HG03139 (cell line): ENCODE measurements at regions not wholly inside any gene's neighbourhood (a gene's known extent, or its start where the extent isn't known, plus 50 kb on each side); places are given as distances from the start of the nearest gene placed in this dataset.
"Not testable (repeated sequence)": the region's sequence is repeated elsewhere in the genome, so short reads cannot be mapped to it uniquely, and the experiment has no call there.

Experiments
- ATAC-seq: cut with Tn5 transposase; IDR thresholded peaks from one replicate; pipeline ENCODE4 v1.9.1; 2021; ENCODE audit not compliant: unreplicated experiment

DNA sequence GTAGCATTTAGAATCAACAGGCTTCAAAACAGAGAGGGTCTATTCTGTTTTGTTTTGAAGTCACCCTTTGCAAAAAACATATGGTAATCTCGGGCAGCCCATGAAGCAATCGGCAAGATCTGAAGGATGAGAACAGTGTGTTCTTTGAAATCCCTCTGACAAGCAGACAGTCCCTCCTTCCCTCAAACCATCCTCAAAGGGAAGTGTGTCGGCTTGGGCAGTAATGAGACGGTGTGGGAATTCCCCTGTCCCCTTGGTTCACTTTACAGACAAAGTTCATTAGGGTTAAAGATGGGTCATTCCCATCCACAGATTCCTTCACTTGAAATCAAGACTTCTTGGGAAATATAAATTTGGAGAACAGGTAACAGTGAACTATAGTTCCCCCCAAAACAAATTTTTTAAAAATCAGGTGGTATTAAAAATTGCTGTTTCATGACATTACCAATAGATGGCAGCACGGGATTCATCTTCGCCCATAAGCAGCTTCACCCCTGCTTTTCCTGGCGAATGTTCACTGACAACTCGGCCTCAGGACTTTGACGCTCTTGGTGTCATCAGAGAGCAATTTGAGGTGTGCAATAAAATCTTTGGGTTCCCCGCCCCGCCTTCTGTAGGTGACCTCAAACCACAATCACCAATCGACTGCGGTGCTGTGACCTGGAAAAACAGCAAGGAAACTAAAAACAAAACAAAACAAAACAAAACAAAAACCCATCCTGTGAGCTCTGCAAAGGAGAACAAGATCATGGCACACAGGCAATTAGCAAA lies 159.3 kb upstream of the TNFAIP3 start:
- peak; percentile 61 for ATAC-seq

DNA sequence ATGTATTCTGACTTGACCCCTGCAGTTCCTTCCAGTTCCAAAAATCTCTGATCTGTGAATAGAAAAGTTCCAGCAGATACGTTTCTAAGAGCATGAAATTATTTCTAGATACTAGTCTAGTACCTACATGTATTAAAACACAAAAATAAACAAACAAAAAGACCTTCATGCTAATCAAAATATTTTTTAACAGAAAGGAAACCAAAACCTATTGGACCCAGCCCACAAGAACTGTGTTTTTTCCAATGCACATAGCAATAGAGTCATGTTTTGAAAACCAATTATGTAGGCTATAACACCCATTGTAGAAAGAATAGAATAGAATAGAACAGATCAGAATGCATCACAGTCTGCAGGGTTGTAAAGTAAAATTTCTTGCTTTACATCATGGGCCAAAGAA lies 158.6 kb upstream of the TNFAIP3 start:
- ATAC-seq, result no peak

DNA sequence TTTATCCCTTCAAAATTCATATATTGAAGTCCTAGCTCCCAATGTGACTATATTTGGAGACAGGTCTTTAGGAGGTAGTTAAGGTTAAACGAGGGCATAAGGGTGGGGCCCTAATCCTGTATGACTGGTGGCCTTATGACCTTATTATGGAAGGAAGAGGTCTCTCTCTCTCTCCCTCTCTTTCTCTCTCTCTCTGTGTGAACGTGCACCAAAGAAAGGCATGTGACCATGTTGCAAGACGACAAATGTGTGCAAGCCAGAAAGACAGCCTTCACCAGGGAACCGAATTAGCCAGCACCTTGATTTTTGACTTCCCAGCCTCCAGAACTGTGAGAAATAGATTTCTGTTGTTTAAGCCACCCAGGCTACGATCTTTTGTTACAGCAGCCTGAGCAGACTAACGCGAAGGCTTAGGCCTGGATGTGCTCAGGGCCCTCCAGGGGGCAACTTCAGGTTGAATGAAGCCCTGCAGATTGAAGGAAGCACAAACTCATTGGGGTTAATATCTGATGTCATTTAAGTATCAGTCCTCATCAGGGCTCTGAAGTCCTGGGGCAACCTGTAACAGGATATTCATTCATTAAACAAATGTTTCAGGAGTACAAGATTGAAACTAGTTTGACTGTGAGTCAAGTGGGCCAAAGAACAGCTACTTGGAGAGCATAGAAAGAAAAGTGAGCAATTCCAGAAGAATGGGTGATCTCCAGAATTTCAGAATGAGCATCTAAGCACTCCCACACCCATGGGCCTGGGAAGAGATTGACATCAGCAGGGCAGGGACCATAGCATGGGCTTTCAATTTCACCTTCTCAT lies 157.4 kb upstream of the TNFAIP3 start:
- no peak for ATAC-seq

DNA sequence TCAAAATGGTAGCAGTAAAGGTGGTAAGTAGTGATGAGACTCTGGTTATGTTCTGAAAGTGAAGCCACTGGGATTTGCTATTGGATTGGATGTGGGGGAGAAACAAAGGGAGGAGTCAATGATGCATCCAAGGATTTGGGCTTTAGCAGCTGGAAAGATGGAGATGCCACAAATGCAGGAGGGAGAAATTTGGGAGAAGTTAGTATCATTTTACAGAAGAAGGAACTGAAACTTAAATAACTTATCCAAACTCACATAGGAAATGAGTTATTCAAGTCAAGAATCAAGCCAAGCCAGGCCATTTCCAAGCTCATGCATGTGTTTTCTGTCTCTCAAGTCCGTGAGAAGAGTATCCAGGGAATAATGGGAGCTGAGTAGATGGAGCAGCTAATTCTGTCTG lies 155.1 kb upstream of the TNFAIP3 start:
- ATAC-seq, result no peak

DNA sequence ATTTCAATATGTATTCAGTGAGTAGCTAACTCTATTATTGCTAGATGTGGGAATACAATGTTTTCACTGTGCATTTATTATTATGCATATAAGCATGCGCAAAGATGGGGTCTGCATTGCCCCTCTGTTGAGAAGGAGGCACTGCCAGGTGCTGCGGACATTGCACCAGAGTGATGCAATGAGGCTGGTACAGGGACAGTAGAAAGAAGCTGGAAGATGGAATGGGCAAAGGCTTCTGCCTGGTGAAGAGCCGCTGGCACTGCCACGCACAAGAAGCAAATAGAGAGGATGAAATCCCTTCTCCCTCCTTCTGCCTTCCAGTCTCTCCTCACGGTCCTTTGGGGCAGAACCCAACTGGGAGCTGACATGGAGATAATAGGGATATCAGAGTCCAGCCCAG lies 154.5 kb upstream of the TNFAIP3 start:
- no peak for ATAC-seq

DNA sequence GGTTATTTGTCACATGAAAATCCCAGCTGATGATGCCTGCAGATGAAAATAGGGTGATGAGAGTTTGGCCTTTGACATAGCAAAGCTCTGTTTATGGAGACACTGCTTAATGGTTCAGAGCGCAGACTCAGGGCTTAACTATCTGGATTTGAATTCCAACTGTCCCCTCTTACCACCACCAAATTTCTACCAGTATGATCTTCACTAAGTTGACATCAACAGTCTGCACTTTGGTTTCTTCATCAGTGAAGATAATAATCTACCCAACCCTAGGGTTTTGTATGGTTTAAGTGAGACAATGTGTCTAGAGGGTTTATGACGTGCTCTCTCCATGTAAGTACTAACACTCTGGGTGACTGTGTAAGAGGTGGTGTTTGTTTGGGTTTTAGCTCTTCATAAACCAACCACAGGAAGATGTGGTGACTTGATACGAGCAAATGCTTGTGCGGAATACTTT lies 151.4 kb upstream of the TNFAIP3 start:
- no peak for ATAC-seq

DNA sequence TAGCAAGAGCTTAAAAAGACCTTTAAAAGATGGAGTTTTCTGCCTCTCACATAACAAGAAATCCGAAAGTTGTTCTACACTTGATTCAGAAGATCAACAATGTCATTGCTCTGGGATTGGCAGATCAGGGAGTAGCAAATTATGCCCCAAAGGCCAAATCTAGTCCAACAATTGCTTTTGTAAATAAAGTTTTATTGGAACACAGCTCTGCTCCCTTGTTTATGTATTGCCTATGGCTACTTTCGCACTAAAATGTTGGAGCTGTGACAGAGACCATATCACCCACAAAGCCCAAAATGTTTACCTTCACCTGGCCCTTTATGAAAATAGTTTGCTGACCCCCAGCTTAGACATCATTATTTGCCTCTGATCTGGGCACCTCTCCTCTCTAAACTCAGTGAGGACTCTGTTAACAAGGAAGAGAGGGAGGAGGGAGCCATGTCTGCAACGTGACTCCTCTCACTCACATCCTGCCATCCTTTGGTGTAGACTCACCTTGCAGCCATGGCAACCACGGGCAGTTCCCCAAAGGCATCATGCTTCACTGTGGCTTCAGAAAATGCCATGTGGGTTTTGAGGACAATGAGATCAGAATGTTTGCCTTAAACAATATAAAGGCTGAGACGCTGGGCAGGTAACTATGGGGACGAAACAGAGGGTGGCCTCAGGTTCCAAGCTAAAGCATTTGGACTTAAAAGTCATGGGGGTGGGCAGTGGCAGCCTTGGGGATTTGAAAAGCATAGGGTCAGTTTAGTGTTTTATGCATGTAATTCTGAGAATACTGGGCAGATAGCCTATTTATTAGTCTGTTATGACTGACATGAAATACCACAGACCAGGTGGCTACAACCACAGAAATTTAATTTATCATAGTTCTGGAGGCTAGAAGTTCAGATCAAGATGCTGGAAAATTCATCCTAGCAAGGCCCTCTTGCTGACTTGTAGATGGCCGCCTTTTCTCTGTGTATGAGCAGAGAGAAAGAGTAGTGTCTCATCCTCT lies 149.7 kb upstream of the TNFAIP3 start:
- no peak for ATAC-seq

DNA sequence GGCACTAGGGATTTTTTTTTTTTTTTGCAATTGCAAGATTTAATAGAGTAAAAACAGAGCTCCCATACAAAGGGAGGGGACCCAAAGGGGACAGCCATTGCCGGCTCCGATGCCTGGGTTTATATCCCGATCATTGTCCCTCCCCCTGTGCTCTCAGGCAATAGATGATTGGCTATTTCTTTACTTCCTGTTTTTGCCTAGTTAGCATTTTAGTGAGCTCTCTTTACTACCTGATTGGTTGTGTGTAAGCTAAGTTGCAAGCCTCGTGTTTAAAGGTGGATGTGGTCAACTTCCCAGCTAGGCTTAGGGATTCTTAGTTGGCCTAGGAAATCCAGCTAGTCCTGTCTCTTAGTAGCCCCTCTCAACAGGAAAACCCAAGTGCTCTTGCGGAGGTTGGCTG lies 148.2 kb upstream of the TNFAIP3 start:
- not testable (repeated sequence) for ATAC-seq

DNA sequence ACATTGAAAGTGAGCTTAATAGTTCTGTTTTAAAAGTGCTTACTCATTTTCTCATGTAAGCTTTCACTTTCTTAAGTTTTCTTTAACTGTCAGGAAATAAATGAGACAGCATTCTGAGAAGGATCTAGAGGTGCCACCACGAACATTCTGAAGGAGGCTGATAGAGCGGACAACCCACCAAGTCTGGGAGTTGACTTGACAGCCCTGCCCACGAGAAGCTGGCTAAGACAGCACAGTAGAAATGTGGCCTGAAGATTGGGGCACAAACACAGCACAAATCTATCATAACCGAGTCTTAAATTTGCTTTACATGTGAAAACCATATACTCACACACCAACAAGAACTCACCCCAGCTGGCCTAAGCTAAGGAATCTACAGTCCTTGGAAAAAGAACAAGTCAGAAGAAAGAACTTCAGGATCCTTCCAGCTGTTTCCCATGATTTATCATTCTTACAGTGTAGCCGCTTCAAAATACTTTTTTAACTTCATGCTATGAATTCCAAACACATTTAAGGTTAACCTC lies 144.2 kb upstream of the TNFAIP3 start:
- no peak for ATAC-seq

DNA sequence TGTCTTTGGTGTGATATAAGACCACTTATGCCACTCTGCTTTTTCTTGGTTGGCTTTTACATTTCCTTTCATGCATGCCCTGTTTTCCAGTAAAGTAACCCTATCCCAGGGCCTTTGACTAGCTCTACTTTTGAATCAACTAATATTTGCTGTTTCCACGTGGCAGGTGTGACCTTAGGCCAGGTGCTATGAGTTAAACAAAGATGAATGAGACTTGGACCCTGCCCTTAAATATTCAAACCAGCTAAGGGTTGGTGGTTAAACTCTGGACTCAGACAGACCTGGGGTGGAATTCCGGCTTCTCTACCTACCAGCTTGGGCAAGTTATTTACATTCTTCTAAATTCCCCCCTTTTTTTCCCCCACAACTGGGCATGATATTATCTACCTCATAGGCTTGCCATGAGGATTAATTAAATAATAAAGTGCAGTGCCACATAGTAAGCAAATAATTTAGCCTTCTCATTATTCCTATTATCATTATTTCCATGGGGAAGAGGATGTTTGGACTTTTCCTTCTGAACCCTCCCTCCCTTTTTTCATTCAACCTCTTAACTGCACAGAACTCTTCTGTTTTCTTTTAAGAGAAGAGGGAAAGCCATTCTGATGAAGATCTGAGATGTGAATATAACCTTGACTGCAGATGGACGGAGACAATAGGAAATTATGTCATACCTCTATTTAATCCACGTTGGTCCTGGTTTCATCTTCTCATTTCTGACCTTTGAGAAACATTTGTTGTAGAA lies 143.6 kb upstream of the TNFAIP3 start:
- ATAC-seq, result no peak

DNA sequence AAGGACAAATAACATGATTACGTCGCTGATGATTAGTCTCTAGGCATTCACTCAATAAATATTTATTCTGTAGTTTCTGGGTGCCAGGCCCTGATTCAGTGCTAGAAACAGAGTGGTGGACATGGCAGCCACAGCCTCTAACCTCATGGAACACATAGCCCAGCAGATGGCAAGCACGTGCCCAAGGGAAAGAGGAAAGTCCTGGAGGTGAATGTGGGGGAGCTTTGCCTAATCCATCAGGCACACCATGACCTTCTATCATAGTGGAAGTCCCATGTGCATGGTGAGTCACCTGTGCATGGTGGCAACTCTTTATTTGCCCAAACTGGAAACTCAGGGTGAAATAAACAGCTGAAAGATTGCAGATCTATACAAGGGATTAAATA lies 143.0 kb upstream of the TNFAIP3 start:
- ATAC-seq, result no peak

DNA sequence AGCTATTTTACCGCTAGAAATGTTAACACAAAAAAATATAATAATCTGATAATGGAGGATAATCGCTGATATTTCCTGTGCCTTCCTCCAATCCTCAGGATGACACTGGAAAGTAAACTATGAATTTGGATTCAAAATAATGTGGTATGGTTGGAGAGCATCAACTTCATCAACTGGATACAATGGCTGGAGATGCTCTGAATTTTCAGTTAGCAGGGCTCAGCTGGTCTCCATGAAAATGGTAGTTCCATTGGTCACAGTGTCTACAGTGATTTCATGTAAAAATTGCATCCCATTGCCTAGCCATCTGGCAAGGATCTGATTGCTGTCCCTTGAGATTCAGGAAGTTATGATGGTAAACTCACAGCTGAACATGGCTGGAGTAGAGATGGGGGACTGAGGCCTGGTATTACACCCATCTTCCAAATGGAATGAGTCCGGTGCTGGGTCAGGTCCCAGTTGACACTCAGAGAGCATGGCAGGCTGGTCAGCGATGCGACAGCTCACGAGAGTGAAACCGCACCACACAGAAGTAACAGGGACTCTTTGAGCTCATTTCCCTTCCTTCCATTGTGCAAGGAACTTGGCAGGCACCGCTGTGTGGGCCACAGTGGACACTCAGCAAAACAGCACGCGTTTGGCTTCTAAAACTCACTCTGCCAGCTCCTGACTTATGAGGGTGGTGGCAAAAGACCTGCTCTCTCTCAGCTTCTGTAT lies 142.4 kb upstream of the TNFAIP3 start:
- ATAC-seq, result no peak

DNA sequence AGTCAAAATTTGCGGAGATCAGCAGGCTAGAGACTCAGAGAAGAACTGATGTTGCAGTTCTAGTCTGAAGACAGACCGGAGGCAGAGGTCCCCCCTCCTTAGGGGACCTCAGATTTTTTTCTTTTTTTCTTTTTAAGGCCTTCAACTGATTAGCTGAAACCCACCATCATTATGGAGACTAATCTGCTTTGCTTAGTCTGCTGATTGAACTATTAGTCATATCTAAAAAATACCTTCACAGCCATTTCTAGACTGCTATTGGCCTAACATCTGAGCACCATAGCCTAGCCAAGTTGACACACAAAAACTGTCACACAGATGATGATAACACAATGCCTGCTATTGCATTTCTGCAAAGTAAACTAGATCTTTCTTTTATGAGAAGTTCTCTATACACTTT lies 141.1 kb upstream of the TNFAIP3 start:
- ATAC-seq, result no peak

DNA sequence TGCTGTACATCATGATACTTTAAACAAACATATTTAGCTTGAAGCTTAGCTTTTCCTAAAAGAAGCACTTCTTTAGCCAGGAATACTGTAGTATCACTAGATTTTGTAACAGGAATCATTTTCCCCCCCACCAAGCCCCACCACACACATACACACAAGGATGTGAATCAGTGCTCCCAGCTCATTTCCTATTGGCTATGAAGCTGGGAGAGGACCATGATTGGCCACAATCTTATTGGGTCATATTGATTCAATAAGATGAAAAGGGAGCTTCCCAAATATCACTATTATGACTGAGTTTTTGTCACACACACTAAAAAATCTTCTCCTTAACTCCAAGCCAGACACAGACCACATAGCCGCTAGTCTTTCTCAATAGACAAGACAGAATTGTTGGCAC lies 140.5 kb upstream of the TNFAIP3 start:
- ATAC-seq, result no peak

DNA sequence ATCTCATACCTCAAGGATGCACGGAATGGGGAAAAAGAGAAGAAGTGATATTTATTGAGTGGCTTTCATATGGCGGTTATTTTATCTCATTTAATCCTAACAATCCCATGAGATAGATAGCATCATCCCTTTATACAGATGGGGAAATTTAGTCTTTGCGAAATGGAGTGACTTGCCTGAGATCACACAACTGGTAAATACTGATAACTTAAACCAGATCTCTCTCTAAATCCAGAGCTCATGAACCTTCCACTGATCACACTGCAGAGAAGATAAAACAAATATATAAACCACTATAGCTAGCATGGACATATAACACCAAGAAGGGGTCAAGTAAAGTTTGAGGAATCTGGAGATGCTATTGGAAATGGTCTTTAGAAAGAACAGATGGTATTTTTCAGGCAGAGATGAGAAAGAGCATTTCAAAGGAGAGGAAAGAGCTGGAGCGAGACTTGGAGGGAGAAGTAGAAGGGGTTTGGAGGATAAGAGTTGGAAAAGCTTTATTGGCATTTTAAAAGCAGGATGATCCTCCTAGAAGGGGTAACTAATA lies 139.8 kb upstream of the TNFAIP3 start:
- ATAC-seq, result no peak

DNA sequence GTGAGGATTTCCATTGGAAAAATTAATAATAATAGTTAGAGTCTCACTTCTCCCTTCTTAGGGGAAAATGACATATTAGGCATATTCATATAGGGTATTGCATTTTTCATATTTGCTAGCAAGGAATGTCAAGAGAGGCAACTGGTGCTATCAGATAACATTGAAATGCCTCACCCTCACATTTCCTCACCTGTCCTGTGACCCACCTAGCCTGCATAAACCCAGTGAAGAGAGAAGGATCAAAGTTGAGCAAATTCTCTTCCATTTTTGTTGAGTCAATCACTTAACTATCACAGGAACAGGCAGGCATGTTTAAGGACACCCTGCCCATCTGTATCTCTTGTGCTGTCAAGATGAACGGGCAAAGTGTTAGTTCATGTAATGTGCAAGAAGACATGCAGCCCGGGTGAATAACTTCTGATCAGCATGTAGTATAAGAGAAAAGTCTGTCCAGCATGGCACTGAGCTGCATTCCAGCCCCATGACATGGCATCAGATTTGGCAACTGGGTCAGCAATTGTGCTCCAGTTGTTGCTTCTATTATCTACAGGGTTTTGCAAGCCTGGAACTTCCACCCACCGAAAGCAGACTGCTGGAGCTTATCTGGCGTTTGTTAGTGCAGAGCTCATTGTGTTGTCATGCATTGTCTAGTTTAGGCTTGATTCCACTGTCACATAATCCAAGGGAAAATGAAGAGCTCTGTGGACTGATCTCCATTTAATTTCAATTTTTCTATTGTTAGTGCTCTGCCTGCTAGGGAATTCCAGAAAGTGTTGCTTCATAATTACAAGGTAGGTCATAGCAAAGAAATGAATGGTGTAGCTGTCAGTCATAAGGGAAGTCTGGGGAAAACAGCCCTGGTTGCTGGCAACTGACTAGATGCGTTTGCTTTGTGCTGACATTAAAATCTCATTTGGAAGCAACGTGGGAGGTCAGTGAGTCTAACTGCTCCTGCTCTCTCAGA lies 138.4 kb upstream of the TNFAIP3 start:
- no peak for ATAC-seq

DNA sequence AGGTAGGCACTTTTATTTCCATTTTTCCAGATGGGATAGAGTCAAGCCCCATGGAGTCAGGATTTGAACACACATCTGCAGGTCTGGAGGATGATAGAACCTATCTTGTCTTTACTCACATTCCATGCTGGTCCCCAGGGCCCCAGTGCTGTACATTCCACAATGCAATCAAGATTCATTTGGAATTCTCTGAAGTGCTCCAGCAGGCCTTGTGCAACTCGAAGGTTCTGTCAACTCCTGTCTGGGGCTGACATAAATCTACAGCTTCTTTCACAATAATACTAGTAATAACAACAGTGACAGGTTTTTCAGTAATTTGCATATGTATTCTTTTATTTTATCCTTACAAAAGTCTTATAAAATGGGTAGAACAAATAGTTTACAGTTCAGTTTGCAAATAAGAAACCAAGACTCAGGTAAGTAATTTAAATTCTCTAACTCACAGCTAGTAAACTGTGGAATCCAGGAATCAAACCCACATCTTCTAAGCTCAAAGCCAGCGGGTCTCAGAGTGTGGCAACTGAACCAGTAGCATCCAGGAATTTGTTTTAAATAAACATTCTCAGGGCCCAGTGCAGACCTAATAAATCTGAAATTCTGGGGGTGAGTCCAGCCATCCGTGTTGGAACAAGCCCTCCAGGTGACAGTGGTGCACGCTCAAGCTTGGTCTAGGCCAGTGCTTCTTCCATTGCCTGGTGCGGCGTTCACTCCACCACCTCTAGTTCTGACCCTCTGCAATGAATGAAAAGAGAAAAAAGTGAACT lies 137.0 kb upstream of the TNFAIP3 start:
- no peak for ATAC-seq

DNA sequence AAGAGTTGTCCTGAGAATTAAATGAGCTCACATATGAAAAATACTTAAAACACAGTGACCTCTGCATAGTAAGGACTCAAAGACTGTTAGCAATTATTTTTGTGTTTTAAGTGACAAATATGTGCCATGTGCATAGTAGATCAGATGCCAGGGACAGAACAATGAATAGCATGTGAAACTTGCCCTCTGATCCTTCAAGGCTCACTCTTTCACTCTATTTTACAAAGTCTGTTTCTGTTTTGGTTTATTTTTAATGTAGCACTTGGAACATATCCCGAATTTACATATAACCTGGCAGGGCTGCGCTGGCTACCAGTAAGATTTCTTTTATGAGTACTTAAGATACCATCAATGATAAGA lies 135.5 kb upstream of the TNFAIP3 start:
- no peak for ATAC-seq
